Glutamatergic neuron (in vitro differentiated cells): ENCODE measurements at regions not wholly inside any gene's neighbourhood (a gene's known extent, or its start where the extent isn't known, plus 50 kb on each side); places are given as distances from the start of the nearest gene placed in this dataset.
A peak's percentile ranks its signal among the peaks of the same experiment; 100 is the strongest.
"Not testable (repeated sequence)": the region's sequence is repeated elsewhere in the genome, so short reads cannot be mapped to it uniquely, and the experiment has no call there.

ENCODE experiments used
- DNase-seq: peaks from one replicate; pipeline ENCODE4 v3.0.0; 2022
- H3K27ac Mint-ChIP-seq: one replicate; pipeline ENCODE4 v1.8.0; 2020; ENCODE audit warnings: mild to moderate bottlenecking, mixed read lengths, inconsistent platforms; ENCODE audit not compliant: unreplicated experiment
- H3K27me3 Mint-ChIP-seq: one replicate; pipeline ENCODE4 v1.8.0; 2020; ENCODE audit warnings: mild to moderate bottlenecking, moderate library complexity, mixed read lengths, inconsistent platforms; ENCODE audit not compliant: unreplicated experiment
- H3K36me3 Mint-ChIP-seq: one replicate; pipeline ENCODE4 v1.8.0; 2020; ENCODE audit warnings: mild to moderate bottlenecking, mixed read lengths, inconsistent platforms; ENCODE audit not compliant: unreplicated experiment
- H3K4me1 Mint-ChIP-seq: one replicate; pipeline ENCODE4 v1.8.0; 2020; ENCODE audit warnings: mild to moderate bottlenecking, low read depth, mixed read lengths, inconsistent platforms; ENCODE audit not compliant: unreplicated experiment
- H3K4me3 Mint-ChIP-seq: one replicate; pipeline ENCODE4 v1.8.0; 2020; ENCODE audit warnings: mild to moderate bottlenecking, mixed read lengths, inconsistent platforms; ENCODE audit not compliant: unreplicated experiment
- H3K9me3 Mint-ChIP-seq: one replicate; pipeline ENCODE4 v1.8.0; 2020; ENCODE audit warnings: mild to moderate bottlenecking, moderate library complexity, mixed read lengths, inconsistent platforms; ENCODE audit not compliant: unreplicated experiment
- TF ChIP-seq, protein P1 (sequence below): fragments of 200-600 bp; sonication (generic); IDR thresholded peaks from one replicate; pipeline ENCODE4 v1.5.0; 2021; ENCODE audit not compliant: partially characterized antibody, unreplicated experiment

GRCh38 chr5:67855523-67855922 is 360.0 kb upstream of the PIK3R1 start:
- Mint-ChIP-seq H3K4me1 (peaks cover 6% of the 10 kb centered on the region), H3K9me3 (no peaks in the 10 kb centered on the region), H3K4me3 (no peak overlapping the region), H3K27ac (no peak overlapping the region), H3K27me3 (no peaks in the 10 kb centered on the region), H3K36me3 (no peaks in the 10 kb centered on the region)
- TF ChIP-seq, protein P1, sequence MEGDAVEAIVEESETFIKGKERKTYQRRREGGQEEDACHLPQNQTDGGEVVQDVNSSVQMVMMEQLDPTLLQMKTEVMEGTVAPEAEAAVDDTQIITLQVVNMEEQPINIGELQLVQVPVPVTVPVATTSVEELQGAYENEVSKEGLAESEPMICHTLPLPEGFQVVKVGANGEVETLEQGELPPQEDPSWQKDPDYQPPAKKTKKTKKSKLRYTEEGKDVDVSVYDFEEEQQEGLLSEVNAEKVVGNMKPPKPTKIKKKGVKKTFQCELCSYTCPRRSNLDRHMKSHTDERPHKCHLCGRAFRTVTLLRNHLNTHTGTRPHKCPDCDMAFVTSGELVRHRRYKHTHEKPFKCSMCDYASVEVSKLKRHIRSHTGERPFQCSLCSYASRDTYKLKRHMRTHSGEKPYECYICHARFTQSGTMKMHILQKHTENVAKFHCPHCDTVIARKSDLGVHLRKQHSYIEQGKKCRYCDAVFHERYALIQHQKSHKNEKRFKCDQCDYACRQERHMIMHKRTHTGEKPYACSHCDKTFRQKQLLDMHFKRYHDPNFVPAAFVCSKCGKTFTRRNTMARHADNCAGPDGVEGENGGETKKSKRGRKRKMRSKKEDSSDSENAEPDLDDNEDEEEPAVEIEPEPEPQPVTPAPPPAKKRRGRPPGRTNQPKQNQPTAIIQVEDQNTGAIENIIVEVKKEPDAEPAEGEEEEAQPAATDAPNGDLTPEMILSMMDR = no peak
- no peak for DNase-seq

- H3K27me3 Mint-ChIP-seq, DNase-seq, H3K9me3 Mint-ChIP-seq, H3K27ac Mint-ChIP-seq, H3K4me3 Mint-ChIP-seq, H3K36me3 Mint-ChIP-seq, H3K4me1 Mint-ChIP-seq: not testable (repeated sequence)
Observed at GRCh38 chr5:67850906-67851305, 364.6 kb upstream of the PIK3R1 start.

GRCh38 chr5:67844924-67845323 is 370.6 kb upstream of the PIK3R1 start:
- no peaks in the 10 kb centered on the region for H3K36me3 Mint-ChIP-seq
- TF ChIP-seq, protein P1 = no peak
- H3K9me3 Mint-ChIP-seq = peaks cover 5% of the 10 kb centered on the region
- no peak for DNase-seq
- peaks cover 25% of the 10 kb centered on the region for H3K4me1 Mint-ChIP-seq
- H3K4me3 Mint-ChIP-seq = no peak overlapping the region
- H3K27ac Mint-ChIP-seq = no peak overlapping the region
- H3K27me3 Mint-ChIP-seq = peaks cover 4% of the 10 kb centered on the region

- H3K4me3 Mint-ChIP-seq = peak overlapping the region; percentile 17
- TF ChIP-seq, protein P1 = peak; percentile 77
- peaks cover 4% of the 10 kb centered on the region for H3K27me3 Mint-ChIP-seq
- H3K36me3 Mint-ChIP-seq = no peaks in the 10 kb centered on the region
- H3K9me3 Mint-ChIP-seq = peaks cover 5% of the 10 kb centered on the region
- DNase-seq = peak; percentile 87
- H3K4me1 Mint-ChIP-seq = peaks cover 25% of the 10 kb centered on the region
- H3K27ac Mint-ChIP-seq = peak overlapping the region; percentile 73
Observed at GRCh38 chr5:67842806-67843205, 372.8 kb upstream of the PIK3R1 start.

DNA sequence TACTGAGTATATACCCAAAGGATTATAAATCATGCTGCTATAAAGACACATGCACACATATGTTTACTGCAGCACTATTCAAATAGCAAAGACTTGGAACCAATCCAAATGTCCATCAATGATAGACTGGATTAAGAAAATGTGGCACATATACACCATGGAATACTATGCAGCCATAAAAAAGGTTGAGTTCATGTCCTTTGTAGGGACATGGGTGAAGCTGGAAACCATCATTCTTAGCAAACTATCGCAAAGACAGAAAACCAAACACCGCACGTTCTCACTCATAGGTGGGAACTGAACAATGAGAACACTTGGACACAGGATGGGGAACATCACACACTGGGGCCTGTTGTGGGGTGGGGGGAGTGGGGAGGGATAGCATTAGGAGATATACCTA is 378.3 kb upstream of the PIK3R1 start:
- not testable (repeated sequence) for H3K27me3 Mint-ChIP-seq, H3K4me1 Mint-ChIP-seq, DNase-seq, H3K9me3 Mint-ChIP-seq, H3K36me3 Mint-ChIP-seq, H3K4me3 Mint-ChIP-seq, H3K27ac Mint-ChIP-seq

DNA sequence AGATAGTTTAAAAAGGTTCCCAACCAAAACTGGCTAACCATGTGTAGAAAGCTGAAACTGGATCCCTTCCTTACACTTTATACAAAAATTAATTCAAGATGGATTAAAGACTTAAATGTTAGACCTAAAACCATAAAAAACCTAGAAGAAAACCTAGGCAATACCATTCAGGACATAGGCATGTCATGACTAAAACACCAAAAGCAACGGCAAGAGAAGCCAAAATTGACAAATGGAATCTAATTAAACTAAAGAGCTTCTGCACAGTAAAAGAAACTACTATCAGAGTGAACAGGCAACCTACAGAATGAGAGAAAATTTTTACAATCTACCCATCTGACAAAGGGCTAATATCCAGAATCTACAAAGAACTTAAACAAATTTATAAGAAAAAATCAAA is 379.1 kb upstream of the PIK3R1 start:
- H3K4me3 Mint-ChIP-seq, H3K27me3 Mint-ChIP-seq, H3K9me3 Mint-ChIP-seq, H3K36me3 Mint-ChIP-seq, H3K27ac Mint-ChIP-seq, DNase-seq, H3K4me1 Mint-ChIP-seq: not testable (repeated sequence)

- Mint-ChIP-seq H3K27ac (no peak overlapping the region), H3K27me3 (no peaks in the 10 kb centered on the region), H3K36me3 (no peaks in the 10 kb centered on the region), H3K9me3 (no peaks in the 10 kb centered on the region), H3K4me1 (peaks cover 3% of the 10 kb centered on the region), H3K4me3 (no peak overlapping the region)
- DNase-seq = no peak
- TF ChIP-seq, protein P1 = no peak
Observed at GRCh38 chr5:67831048-67831447, 384.5 kb upstream of the PIK3R1 start.
